ENCODE measurements at regions not wholly inside any gene's neighbourhood (a gene's known extent, or its start where the extent isn't known, plus 50 kb on each side); places are given as distances from the start of the nearest gene placed in this dataset.
A peak's percentile ranks its signal among the peaks of the same experiment; 100 is the strongest.

- H3K4me1 ChIP-seq (ENCODE audit: control insufficient read depth in 1 of 2, low read depth in 2 of 2) = peaks cover 15 to 44% of the 10 kb centered on the region in 2 donors
- TF ChIP-seq CTCF (IDR thresholded peaks at IDR 0.05) = no peak
- ATAC-seq (ENCODE audit: insufficient number of reproducible peaks, low FRiP score, low read depth) (peak; percentile 85), DNase-seq (ENCODE audit: low spot score) (no peak)
- no peaks in the 10 kb centered on the region for H3K36me3 ChIP-seq
- H3K4me3 ChIP-seq = no peak overlapping the region
- H3K27me3 ChIP-seq (replicated peaks; ENCODE audit: insufficient read depth) = no peaks in the 10 kb centered on the region
- H3K27ac ChIP-seq = peak overlapping the region; percentile 72 to 78
- no peaks in the 10 kb centered on the region for H3K9me3 ChIP-seq
Measured at GRCh38 chr11:128294671-128295050, 292.7 kb downstream of the ETS1 start.

GRCh38 chr11:128294001-128294670 is 293.2 kb downstream of the ETS1 start:
- peak overlapping the region; percentile 72 to 78 for H3K27ac ChIP-seq
- H3K4me3 ChIP-seq = no peak overlapping the region
- DNase-seq (ENCODE audit: low spot score) = no peak
- no peak for ATAC-seq (ENCODE audit: insufficient number of reproducible peaks, low FRiP score, low read depth)
- H3K27me3 ChIP-seq (replicated peaks; ENCODE audit: insufficient read depth) = no peaks in the 10 kb centered on the region
- H3K4me1 ChIP-seq (ENCODE audit: control insufficient read depth in 1 of 2, low read depth in 2 of 2) = peaks cover 15 to 41% of the 10 kb centered on the region in 2 donors
- no peaks in the 10 kb centered on the region for H3K9me3 ChIP-seq
- no peak for TF ChIP-seq CTCF (IDR thresholded peaks at IDR 0.05)
- no peaks in the 10 kb centered on the region for H3K36me3 ChIP-seq

GRCh38 chr11:128291835-128292234 is 295.5 kb downstream of the ETS1 start:
- DNase-seq (ENCODE audit: low spot score) (no peak), ATAC-seq (ENCODE audit: insufficient number of reproducible peaks, low FRiP score, low read depth) (no peak)
- TF ChIP-seq CTCF (IDR thresholded peaks at IDR 0.05) = no peak
- no peaks in the 10 kb centered on the region for H3K27me3 ChIP-seq (replicated peaks; ENCODE audit: insufficient read depth)
- no peak overlapping the region for H3K27ac ChIP-seq
- no peaks in the 10 kb centered on the region for H3K9me3 ChIP-seq
- no peak overlapping the region for H3K4me3 ChIP-seq
- H3K36me3 ChIP-seq = no peaks in the 10 kb centered on the region
- peaks cover 15 to 35% of the 10 kb centered on the region in 2 donors for H3K4me1 ChIP-seq (ENCODE audit: control insufficient read depth in 1 of 2, low read depth in 2 of 2)

GRCh38 chr11:128291007-128291406 is 296.4 kb downstream of the ETS1 start:
- no peak for ATAC-seq (ENCODE audit: insufficient number of reproducible peaks, low FRiP score, low read depth)
- TF ChIP-seq CTCF (IDR thresholded peaks at IDR 0.05) = no peak
- Histone ChIP-seq H3K36me3 (no peaks in the 10 kb centered on the region), H3K27me3 (replicated peaks; ENCODE audit: insufficient read depth) (no peaks in the 10 kb centered on the region), H3K27ac (peak overlapping the region in 1 of 2 donors; percentile 18), H3K9me3 (no peaks in the 10 kb centered on the region), H3K4me3 (no peak overlapping the region), H3K4me1 (ENCODE audit: control insufficient read depth in 1 of 2, low read depth in 2 of 2) (peaks cover 15 to 35% of the 10 kb centered on the region in 2 donors)
- DNase-seq (ENCODE audit: low spot score) = no peak

- DNase-seq (ENCODE audit: low spot score) (no peak), ATAC-seq (ENCODE audit: insufficient number of reproducible peaks, low FRiP score, low read depth) (no peak)
- Histone ChIP-seq H3K9me3 (no peaks in the 10 kb centered on the region), H3K27ac (peak overlapping the region; percentile 9 to 18), H3K36me3 (no peaks in the 10 kb centered on the region), H3K4me1 (ENCODE audit: control insufficient read depth in 1 of 2, low read depth in 2 of 2) (peaks cover 13 to 30% of the 10 kb centered on the region in 2 donors), H3K4me3 (peak overlapping the region; percentile 65), H3K27me3 (replicated peaks; ENCODE audit: insufficient read depth) (no peaks in the 10 kb centered on the region)
- peak; percentile 85 for TF ChIP-seq CTCF (IDR thresholded peaks at IDR 0.05)
Measured at GRCh38 chr11:128290106-128290840, 297.1 kb downstream of the ETS1 start.
